Ovary (tissue), 7 donors: ENCODE measurements at regions not wholly inside any gene's neighbourhood (a gene's known extent, or its start where the extent isn't known, plus 50 kb on each side); places are given as distances from the start of the nearest gene placed in this dataset.

Experiments
- DNase-seq, 5 donors: peaks; one replicate each; pipeline ENCODE4 v3.0.0-alpha.2; 2019 to 2020
- H3K27ac ChIP-seq, 2 donors: fragments of 200-600 bp; one replicate each; pipeline versions ENCODE4 v1.5.1 to v1.8.0; 2019 to 2022
- H3K27me3 ChIP-seq: fragments of 200-600 bp; one replicate; pipeline ENCODE4 v1.8.0; 2022
- H3K36me3 ChIP-seq: fragments of 200-600 bp; sonication (generic); one replicate; pipeline ENCODE4 v1.5.1; 2019
- H3K4me1 ChIP-seq: one replicate; pipeline ENCODE4 v1.8.1; 2013; ENCODE audit warnings: mild to moderate bottlenecking, moderate library complexity; ENCODE audit not compliant: insufficient read depth
- H3K4me3 ChIP-seq: fragments of 200-600 bp; sonication (generic); one replicate; pipeline ENCODE4 v1.5.1; 2017
- H3K9me3 ChIP-seq, 2 donors: fragments of 200-600 bp in 1 of 2; sonication (generic) in 1 of 2; one replicate each; pipeline versions ENCODE4 v1.5.1 to v1.8.1; 2013 to 2019; ENCODE audit warnings: mild to moderate bottlenecking in 1 of 2, moderate library complexity in 1 of 2
- CTCF ChIP-seq, 3 donors: fragments of 450-650 bp in 2 of 3; fragments of 200-600 bp in 1 of 3; IDR thresholded peaks; one replicate each; pipeline versions ENCODE4 v1.5.1 to v1.8.0; 2016 to 2022; ENCODE audit warnings: antibody characterized with exemption in 3 of 3, mild to moderate bottlenecking in 1 of 3
- EP300 ChIP-seq: sonication (generic); formaldehyde crosslinking; IDR thresholded peaks from one replicate; pipeline ENCODE4 v1.6.1; 2017; ENCODE audit warnings: antibody characterized with exemption
- POLR2A ChIP-seq: fragments of 450-650 bp; IDR thresholded peaks from one replicate; pipeline ENCODE4 v1.6.1; 2017; ENCODE audit warnings: antibody characterized with exemption, mild to moderate bottlenecking, moderate library complexity
- WGBS, 3 donors: extraction: QIAGEN DNeasy Blood & Tissue Kit in 1 of 3; methylation state at CpG; one replicate each; pipeline versions ENCODE4 v1.1.5 to v1.1.7; 2013 to 2017; 5-methylcytosine and 5-hydroxymethylcytosine counted together
- intact Hi-C, 4 donors: fragments of 100-400 bp; cut with DNase I; formaldehyde crosslinking; loops; one replicate each; pipeline versions ENCODE4 v1.11.0 to v1.15.1; 2022 to 2023
- donor health status: DM: no; HTN: no; CAD: no; lungs with moderate emphysema.
- donor health status: DM: no; HTN: no; CAD: no.
- donor health status: Bipolar disorder and iron deficiency.
- donor health status: DM: no; HTN: no; CAD: no.
- donor health status: DM: yes; HTN: yes; CAD: no.

- no peak for DNase-seq
- Histone ChIP-seq H3K4me3 (no peak overlapping the region), H3K9me3 (no peaks in the 10 kb centered on the region), H3K27me3 (no peaks in the 10 kb centered on the region), H3K36me3 (no peaks in the 10 kb centered on the region), H3K4me1 (no peaks in the 10 kb centered on the region), H3K27ac (no peak overlapping the region)
- intact Hi-C loops: no loop called here
- 84 to 93% (median 90%) methylated on average over 5 of the region's 5 CpGs for WGBS, 3 donors
- TF ChIP-seq EP300 (no peak), CTCF (IDR thresholded peaks at IDR 0.05) (no peak), POLR2A (no peak)
Measured at GRCh38 chr11:127971448-127971847, 615.9 kb downstream of the ETS1 start.

GRCh38 chr11:127966821-127967220 lies 620.5 kb downstream of the ETS1 start:
- Histone ChIP-seq H3K36me3 (no peaks in the 10 kb centered on the region), H3K27ac (no peak overlapping the region), H3K4me1 (no peaks in the 10 kb centered on the region), H3K27me3 (no peaks in the 10 kb centered on the region), H3K9me3 (no peaks in the 10 kb centered on the region), H3K4me3 (no peak overlapping the region)
- WGBS, 3 donors: 76 to 81% (median 79%) methylated on average over 1 of the region's 1 CpG
- TF ChIP-seq CTCF (IDR thresholded peaks at IDR 0.05) (no peak), POLR2A (no peak), EP300 (no peak)
- no peak for DNase-seq
- intact Hi-C loops: no loop called here

- no peaks in the 10 kb centered on the region for H3K27me3 ChIP-seq
- H3K4me3 ChIP-seq: no peak overlapping the region
- no peaks in the 10 kb centered on the region for H3K9me3 ChIP-seq
- intact Hi-C loops: no loop called here
- no peaks in the 10 kb centered on the region for H3K36me3 ChIP-seq
- no peaks in the 10 kb centered on the region for H3K4me1 ChIP-seq
- H3K27ac ChIP-seq: no peak overlapping the region
- 68 to 84% (median 75%) methylated on average over 2 of the region's 2 CpGs for WGBS, 3 donors
- TF ChIP-seq CTCF (IDR thresholded peaks at IDR 0.05) (no peak), POLR2A (no peak), EP300 (no peak)
- DNase-seq: no peak
Measured at GRCh38 chr11:127965939-127966668, 621.3 kb downstream of the ETS1 start.

GRCh38 chr11:127962416-127962815 lies 624.9 kb downstream of the ETS1 start:
- Histone ChIP-seq H3K36me3 (no peaks in the 10 kb centered on the region), H3K9me3 (no peaks in the 10 kb centered on the region), H3K27me3 (peaks cover 2% of the 10 kb centered on the region), H3K4me1 (no peaks in the 10 kb centered on the region), H3K4me3 (no peak overlapping the region), H3K27ac (no peak overlapping the region)
- intact Hi-C loops: no loop called here
- no peak for TF ChIP-seq EP300
- no peak for DNase-seq
- WGBS, 3 donors: 64 to 73% (median 67%) methylated on average over 1 of the region's 1 CpG

GRCh38 chr11:127950162-127950561 lies 637.2 kb downstream of the ETS1 start:
- H3K36me3 ChIP-seq: no peaks in the 10 kb centered on the region
- WGBS, 3 donors: 21 to 62% (median 45%) methylated on average over 2 of the region's 2 CpGs
- DNase-seq: no peak
- H3K9me3 ChIP-seq: no peaks in the 10 kb centered on the region
- intact Hi-C loops: no loop called here
- H3K4me3 ChIP-seq: no peak overlapping the region
- no peak overlapping the region for H3K27ac ChIP-seq
- no peaks in the 10 kb centered on the region for H3K4me1 ChIP-seq
- TF ChIP-seq POLR2A: no peak
- TF ChIP-seq CTCF (IDR thresholded peaks at IDR 0.05): no peak
- no peak for TF ChIP-seq EP300
- H3K27me3 ChIP-seq: no peaks in the 10 kb centered on the region
